ENCODE measurements at regions not wholly inside any gene's neighbourhood (a gene's known extent, or its start where the extent isn't known, plus 50 kb on each side); places are given as distances from the start of the nearest gene placed in this dataset.

DNA sequence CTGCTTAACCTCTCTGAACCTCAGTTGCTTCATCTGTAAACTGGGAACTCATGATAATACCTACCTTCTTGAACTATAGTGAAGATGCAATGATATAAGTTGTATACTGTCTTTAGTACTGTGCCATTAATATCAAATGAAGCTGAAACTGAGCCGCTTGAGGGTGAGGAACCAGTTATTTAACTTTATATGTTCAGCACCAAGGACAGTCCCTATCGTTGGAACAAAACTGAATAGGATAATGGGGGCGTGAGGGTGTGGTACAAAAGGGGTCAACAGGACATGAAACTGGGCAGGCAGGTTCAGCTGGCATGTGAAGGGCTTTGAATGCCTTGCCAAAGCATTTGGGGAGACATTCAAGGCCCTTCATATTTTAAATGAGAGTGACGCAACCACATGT is 112.6 kb downstream of the C11orf91 start:
- ChIA-PET POLR2A (ENCODE audit: low non-redundant PET) (no interaction called here), CTCF (no interaction called here)
- H3K27ac ChIP-seq = no peak overlapping the region
- TF ChIP-seq CTCF (conservative IDR thresholded peaks at IDR 0.05; ENCODE audit: low read depth) = no peak
- DNase-seq (ENCODE audit: low spot score) = no peak

GRCh38 chr11:33585586-33586209 is 114.9 kb downstream of the C11orf91 start:
- H3K27ac ChIP-seq = no peak overlapping the region
- CTCF ChIA-PET = interaction anchor here (0.5 kb wide), 1 partner anchor 385 kb away, joined by 4 read pairs; no protein-coding TSS in a partner anchor
- DNase-seq (ENCODE audit: low spot score) = no peak
- POLR2A ChIA-PET (ENCODE audit: low non-redundant PET) = no interaction called here
- no peak for TF ChIP-seq CTCF (conservative IDR thresholded peaks at IDR 0.05; ENCODE audit: low read depth)

DNA sequence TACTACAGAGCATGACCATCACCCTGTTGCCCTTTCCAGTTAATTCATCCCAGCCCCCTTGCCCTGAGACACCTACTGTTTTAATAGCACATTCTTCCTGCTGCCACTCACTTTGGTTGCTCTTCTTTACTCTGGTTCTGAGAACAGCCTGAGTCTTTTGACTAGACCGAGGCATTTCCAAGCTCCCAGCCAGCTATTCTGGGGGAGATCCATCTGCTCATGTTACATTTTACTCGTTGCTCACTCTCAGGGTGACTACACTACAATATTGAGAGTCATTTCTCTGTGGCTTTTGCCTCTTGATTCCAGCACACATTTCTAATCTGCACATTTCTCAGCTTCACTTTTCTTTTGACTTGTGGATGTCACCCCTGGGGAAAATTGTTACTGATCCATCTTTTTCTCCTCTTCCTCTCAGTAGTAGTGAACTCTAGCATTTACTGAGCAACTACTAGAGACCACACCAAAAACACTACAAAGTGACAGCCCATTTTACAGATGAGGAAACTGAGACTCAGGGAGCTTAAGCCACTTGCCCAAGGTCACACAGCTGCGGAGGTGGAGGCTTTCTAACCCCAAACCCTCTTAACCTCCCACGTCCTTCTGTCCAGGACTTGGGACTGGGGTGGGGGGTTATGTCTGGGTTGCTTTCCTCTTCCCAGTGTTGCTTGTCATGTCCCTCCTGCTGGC is 117.8 kb downstream of the C11orf91 start:
- no peak overlapping the region for H3K27ac ChIP-seq
- POLR2A ChIA-PET (ENCODE audit: low non-redundant PET) = no interaction called here
- CTCF ChIA-PET = no interaction called here
- TF ChIP-seq CTCF (conservative IDR thresholded peaks at IDR 0.05; ENCODE audit: low read depth) = no peak
- DNase-seq (ENCODE audit: low spot score) = no peak

- CTCF ChIA-PET = no interaction called here
- no peak for TF ChIP-seq CTCF (conservative IDR thresholded peaks at IDR 0.05; ENCODE audit: low read depth)
- POLR2A ChIA-PET (ENCODE audit: low non-redundant PET) = no interaction called here
Measured at GRCh38 chr11:33579101-33579500, 121.5 kb downstream of the C11orf91 start.

GRCh38 chr11:33577204-33577603 is 123.4 kb downstream of the C11orf91 start:
- CTCF ChIA-PET = no interaction called here
- H3K27ac ChIP-seq = no peak overlapping the region
- no peak for DNase-seq (ENCODE audit: low spot score)
- POLR2A ChIA-PET (ENCODE audit: low non-redundant PET) = no interaction called here
- TF ChIP-seq CTCF (conservative IDR thresholded peaks at IDR 0.05; ENCODE audit: low read depth) = no peak

More at GRCh38 chr11:33579101-33579500, 121.5 kb downstream of the C11orf91 start:
- H3K27ac ChIP-seq = no peak overlapping the region
- DNase-seq (ENCODE audit: low spot score) = no peak

DNA sequence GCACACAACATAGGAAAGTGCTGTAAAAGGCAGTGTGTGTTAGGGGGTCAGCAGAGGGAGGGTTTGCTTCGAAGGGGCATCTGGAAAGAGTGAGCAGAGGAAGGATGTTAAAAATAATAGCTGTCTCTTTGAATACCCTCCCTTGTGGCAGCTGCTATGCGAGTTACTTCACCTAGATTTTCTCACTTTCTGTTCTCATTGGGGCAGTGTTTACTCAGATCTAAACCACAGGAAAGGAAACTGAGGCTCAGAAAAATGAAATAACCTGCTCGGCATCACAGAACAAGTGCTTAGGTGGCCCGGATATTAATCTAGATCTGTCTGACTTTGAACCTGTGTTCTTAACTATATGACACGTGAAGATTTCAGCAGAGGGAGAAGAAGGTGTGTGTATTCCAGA is 125.3 kb downstream of the C11orf91 start:
- CTCF ChIA-PET = interaction anchor here (1.3 kb wide), 1 partner anchor 32 kb away, joined by 4 read pairs; no protein-coding TSS in a partner anchor
- no peak for DNase-seq (ENCODE audit: low spot score)
- TF ChIP-seq CTCF (conservative IDR thresholded peaks at IDR 0.05; ENCODE audit: low read depth) = no peak
- H3K27ac ChIP-seq = no peak overlapping the region
- POLR2A ChIA-PET (ENCODE audit: low non-redundant PET) = no interaction called here
